ENCODE measurements at regions not wholly inside any gene's neighbourhood (a gene's known extent, or its start where the extent isn't known, plus 50 kb on each side); places are given as distances from the start of the nearest gene placed in this dataset.

DNA sequence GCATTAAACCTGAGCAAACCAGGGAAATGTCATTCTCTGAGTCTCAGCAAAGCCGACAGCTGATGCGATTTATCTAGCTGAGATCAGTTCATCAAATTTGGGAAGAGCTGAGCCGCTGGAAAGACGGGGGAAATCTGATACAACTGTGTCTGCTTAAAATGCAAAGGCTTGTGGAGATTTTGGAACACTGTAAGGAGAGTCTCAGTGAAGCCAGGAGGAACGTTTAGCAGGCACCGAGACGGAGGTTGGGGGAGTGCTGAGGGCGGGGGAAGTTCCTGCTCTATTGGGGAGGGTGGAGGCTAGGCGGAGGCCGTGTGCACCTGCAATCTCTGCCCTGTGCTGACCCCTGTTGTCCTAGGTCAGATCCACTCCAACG lies 143.2 kb upstream of the CSF3R start:
- TF ChIP-seq POLR2A (IDR thresholded peaks at IDR 0.05; ENCODE audit: low read depth, low read length) = no peak
- TF ChIP-seq, protein P1, sequence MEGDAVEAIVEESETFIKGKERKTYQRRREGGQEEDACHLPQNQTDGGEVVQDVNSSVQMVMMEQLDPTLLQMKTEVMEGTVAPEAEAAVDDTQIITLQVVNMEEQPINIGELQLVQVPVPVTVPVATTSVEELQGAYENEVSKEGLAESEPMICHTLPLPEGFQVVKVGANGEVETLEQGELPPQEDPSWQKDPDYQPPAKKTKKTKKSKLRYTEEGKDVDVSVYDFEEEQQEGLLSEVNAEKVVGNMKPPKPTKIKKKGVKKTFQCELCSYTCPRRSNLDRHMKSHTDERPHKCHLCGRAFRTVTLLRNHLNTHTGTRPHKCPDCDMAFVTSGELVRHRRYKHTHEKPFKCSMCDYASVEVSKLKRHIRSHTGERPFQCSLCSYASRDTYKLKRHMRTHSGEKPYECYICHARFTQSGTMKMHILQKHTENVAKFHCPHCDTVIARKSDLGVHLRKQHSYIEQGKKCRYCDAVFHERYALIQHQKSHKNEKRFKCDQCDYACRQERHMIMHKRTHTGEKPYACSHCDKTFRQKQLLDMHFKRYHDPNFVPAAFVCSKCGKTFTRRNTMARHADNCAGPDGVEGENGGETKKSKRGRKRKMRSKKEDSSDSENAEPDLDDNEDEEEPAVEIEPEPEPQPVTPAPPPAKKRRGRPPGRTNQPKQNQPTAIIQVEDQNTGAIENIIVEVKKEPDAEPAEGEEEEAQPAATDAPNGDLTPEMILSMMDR (conservative IDR thresholded peaks at IDR 0.05; ENCODE audit: low read depth, low read length) = no peak
- TF ChIP-seq FOS (IDR thresholded peaks at IDR 0.05; ENCODE audit: low read depth, low read length) = no peak
- TF ChIP-seq MAFK (IDR thresholded peaks at IDR 0.05; ENCODE audit: low read depth, low read length) = no peak
- TF ChIP-seq MAZ (IDR thresholded peaks at IDR 0.05; ENCODE audit: borderline replicate concordance, low read depth, low read length) = no peak
- TF ChIP-seq CEBPB (IDR thresholded peaks at IDR 0.05; ENCODE audit: low read depth, low read length) = no peak
- no peak for TF ChIP-seq RAD21 (IDR thresholded peaks at IDR 0.05; ENCODE audit: low read length)
- TF ChIP-seq NFE2L2 (IDR thresholded peaks at IDR 0.05; ENCODE audit: low read depth, low read length) = no peak
- TF ChIP-seq, protein P2, sequence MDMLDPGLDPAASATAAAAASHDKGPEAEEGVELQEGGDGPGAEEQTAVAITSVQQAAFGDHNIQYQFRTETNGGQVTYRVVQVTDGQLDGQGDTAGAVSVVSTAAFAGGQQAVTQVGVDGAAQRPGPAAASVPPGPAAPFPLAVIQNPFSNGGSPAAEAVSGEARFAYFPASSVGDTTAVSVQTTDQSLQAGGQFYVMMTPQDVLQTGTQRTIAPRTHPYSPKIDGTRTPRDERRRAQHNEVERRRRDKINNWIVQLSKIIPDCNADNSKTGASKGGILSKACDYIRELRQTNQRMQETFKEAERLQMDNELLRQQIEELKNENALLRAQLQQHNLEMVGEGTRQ (IDR thresholded peaks at IDR 0.05; ENCODE audit: low read depth, low read length) = no peak
- no peak for TF ChIP-seq RFX5 (IDR thresholded peaks at IDR 0.05; ENCODE audit: low read depth, low read length)
- no peak for TF ChIP-seq CHD1 (IDR thresholded peaks at IDR 0.05; ENCODE audit: low read depth, low read length)
- TF ChIP-seq RCOR1 (IDR thresholded peaks at IDR 0.05; ENCODE audit: insufficient replicate concordance, low read length) = no peak
- no peak for TF ChIP-seq BHLHE40 (IDR thresholded peaks at IDR 0.05; ENCODE audit: low read depth, low read length)

Measured in IMR-90 (cell line).